IPS-18c (cell line): ENCODE measurements at regions not wholly inside any gene's neighbourhood (a gene's known extent, or its start where the extent isn't known, plus 50 kb on each side); places are given as distances from the start of the nearest gene placed in this dataset.

Source experiments
- H3K4me3 ChIP-seq: 2 replicates; pipeline ENCODE4 v1.7.0; 2013; ENCODE audit warnings: low read depth, mild to moderate bottlenecking, low read length, moderate library complexity; ENCODE audit not compliant: insufficient read depth
- H3K9me3 ChIP-seq: one replicate; pipeline ENCODE4 v1.6.1; 2013; ENCODE audit warnings: mild to moderate bottlenecking, low read length, moderate library complexity; ENCODE audit not compliant: control insufficient read depth, insufficient read depth

GRCh38 chr1:60762911-60763310, 319.4 kb upstream of the NFIA start:
- no peak overlapping the region for H3K4me3 ChIP-seq
- H3K9me3 ChIP-seq, result no peaks in the 10 kb centered on the region

GRCh38 chr1:60762176-60762575, 320.2 kb upstream of the NFIA start:
- H3K9me3 ChIP-seq, result no peaks in the 10 kb centered on the region
- no peak overlapping the region for H3K4me3 ChIP-seq

- Histone ChIP-seq H3K4me3 (no peak overlapping the region), H3K9me3 (no peaks in the 10 kb centered on the region)
These were observed 323.1 kb upstream of the NFIA start for GRCh38 chr1:60759291-60759690.

GRCh38 chr1:60757485-60757884, 324.9 kb upstream of the NFIA start:
- Histone ChIP-seq H3K9me3 (no peaks in the 10 kb centered on the region), H3K4me3 (no peak overlapping the region)

- Histone ChIP-seq H3K9me3 (no peaks in the 10 kb centered on the region), H3K4me3 (no peak overlapping the region)
These were observed 329.1 kb upstream of the NFIA start for GRCh38 chr1:60753036-60753900.

GRCh38 chr1:60751306-60751705, 331.1 kb upstream of the NFIA start:
- Histone ChIP-seq H3K9me3 (no peaks in the 10 kb centered on the region), H3K4me3 (no peak overlapping the region)

- Histone ChIP-seq H3K9me3 (no peaks in the 10 kb centered on the region), H3K4me3 (no peak overlapping the region)
These were observed 335.0 kb upstream of the NFIA start for GRCh38 chr1:60747353-60747752.

- Histone ChIP-seq H3K9me3 (no peaks in the 10 kb centered on the region), H3K4me3 (no peak overlapping the region)
These were observed 336.0 kb upstream of the NFIA start for GRCh38 chr1:60746278-60746791.

- H3K9me3 ChIP-seq, result no peaks in the 10 kb centered on the region
- no peak overlapping the region for H3K4me3 ChIP-seq
These were observed 336.9 kb upstream of the NFIA start for GRCh38 chr1:60745484-60745883.

GRCh38 chr1:60742339-60742738, 340.0 kb upstream of the NFIA start:
- no peak overlapping the region for H3K4me3 ChIP-seq
- no peaks in the 10 kb centered on the region for H3K9me3 ChIP-seq

- no peak overlapping the region for H3K4me3 ChIP-seq
- no peaks in the 10 kb centered on the region for H3K9me3 ChIP-seq
These were observed 342.2 kb upstream of the NFIA start for GRCh38 chr1:60740154-60740553.

GRCh38 chr1:60739729-60740128, 342.6 kb upstream of the NFIA start:
- Histone ChIP-seq H3K4me3 (no peak overlapping the region), H3K9me3 (no peaks in the 10 kb centered on the region)

GRCh38 chr1:60732977-60733401, 349.4 kb upstream of the NFIA start:
- Histone ChIP-seq H3K9me3 (peaks cover 3% of the 10 kb centered on the region), H3K4me3 (no peak overlapping the region)

- H3K4me3 ChIP-seq, result no peak overlapping the region
- peaks cover 3% of the 10 kb centered on the region for H3K9me3 ChIP-seq
These were observed 351.0 kb upstream of the NFIA start for GRCh38 chr1:60731321-60731720.

- Histone ChIP-seq H3K4me3 (no peak overlapping the region), H3K9me3 (peaks cover 3% of the 10 kb centered on the region)
These were observed 354.8 kb upstream of the NFIA start for GRCh38 chr1:60727552-60727951.

- Histone ChIP-seq H3K9me3 (peaks cover 6% of the 10 kb centered on the region), H3K4me3 (no peak overlapping the region)
These were observed 365.9 kb upstream of the NFIA start for GRCh38 chr1:60716472-60716871.

- peaks cover 2% of the 10 kb centered on the region for H3K9me3 ChIP-seq
- H3K4me3 ChIP-seq, result no peak overlapping the region
These were observed 366.4 kb upstream of the NFIA start for GRCh38 chr1:60715970-60716369.

GRCh38 chr1:60709426-60709825, 372.9 kb upstream of the NFIA start:
- Histone ChIP-seq H3K4me3 (no peak overlapping the region), H3K9me3 (peaks cover 4% of the 10 kb centered on the region)

- H3K9me3 ChIP-seq, result peaks cover 2% of the 10 kb centered on the region
- no peak overlapping the region for H3K4me3 ChIP-seq
These were observed 377.3 kb upstream of the NFIA start for GRCh38 chr1:60705026-60705425.
